ENCODE measurements at regions not wholly inside any gene's neighbourhood (a gene's known extent, or its start where the extent isn't known, plus 50 kb on each side); places are given as distances from the start of the nearest gene placed in this dataset.
A peak's percentile ranks its signal among the peaks of the same experiment; 100 is the strongest.

DNA sequence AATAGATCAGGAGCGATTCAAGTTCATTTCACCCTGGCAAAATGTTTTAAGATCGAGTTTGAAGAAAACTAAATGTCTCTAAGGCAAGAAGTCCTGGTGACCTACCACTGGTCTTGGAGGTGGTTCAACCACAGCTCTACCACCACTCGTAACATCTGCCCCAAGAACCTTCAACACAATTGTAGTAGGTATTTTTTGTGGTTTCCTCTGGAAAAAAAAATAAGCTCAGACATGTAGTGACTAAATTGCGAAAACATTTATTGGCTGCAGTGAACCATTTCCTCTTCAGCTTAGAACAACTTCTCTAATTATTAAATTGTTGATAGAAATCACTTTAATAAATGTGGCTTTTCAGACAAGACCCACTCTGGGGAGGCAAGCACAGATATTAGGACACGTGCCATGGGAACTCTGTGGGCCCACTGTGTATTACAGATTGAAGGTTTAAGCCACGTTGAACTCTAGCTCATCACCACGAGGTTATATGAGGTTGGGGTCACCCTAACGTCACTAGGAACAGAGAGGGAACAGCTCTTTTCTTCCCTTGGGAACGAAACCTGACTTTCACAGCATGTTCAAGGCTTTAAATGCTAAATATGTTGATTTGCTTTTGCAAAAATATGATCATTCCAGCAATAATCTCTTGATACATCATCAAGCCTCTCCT, 142.9 kb downstream of the HSD17B3 start:
- TF ChIP-seq POLR2AphosphoS5 (IDR thresholded peaks at IDR 0.05; ENCODE audit: low read depth, low read length) (no peak), TAF1 (IDR thresholded peaks at IDR 0.05; ENCODE audit: borderline replicate concordance, insufficient read depth, low read length) (no peak), SIN3A (IDR thresholded peaks at IDR 0.05; ENCODE audit: borderline replicate concordance, insufficient read depth, low read length) (no peak), FOXP2 (optimal IDR thresholded peaks at IDR 0.05; ENCODE audit: borderline replicate concordance, extremely low read depth, extremely low read length, insufficient read depth) (no peak)
- TF ChIP-seq, protein P1, sequence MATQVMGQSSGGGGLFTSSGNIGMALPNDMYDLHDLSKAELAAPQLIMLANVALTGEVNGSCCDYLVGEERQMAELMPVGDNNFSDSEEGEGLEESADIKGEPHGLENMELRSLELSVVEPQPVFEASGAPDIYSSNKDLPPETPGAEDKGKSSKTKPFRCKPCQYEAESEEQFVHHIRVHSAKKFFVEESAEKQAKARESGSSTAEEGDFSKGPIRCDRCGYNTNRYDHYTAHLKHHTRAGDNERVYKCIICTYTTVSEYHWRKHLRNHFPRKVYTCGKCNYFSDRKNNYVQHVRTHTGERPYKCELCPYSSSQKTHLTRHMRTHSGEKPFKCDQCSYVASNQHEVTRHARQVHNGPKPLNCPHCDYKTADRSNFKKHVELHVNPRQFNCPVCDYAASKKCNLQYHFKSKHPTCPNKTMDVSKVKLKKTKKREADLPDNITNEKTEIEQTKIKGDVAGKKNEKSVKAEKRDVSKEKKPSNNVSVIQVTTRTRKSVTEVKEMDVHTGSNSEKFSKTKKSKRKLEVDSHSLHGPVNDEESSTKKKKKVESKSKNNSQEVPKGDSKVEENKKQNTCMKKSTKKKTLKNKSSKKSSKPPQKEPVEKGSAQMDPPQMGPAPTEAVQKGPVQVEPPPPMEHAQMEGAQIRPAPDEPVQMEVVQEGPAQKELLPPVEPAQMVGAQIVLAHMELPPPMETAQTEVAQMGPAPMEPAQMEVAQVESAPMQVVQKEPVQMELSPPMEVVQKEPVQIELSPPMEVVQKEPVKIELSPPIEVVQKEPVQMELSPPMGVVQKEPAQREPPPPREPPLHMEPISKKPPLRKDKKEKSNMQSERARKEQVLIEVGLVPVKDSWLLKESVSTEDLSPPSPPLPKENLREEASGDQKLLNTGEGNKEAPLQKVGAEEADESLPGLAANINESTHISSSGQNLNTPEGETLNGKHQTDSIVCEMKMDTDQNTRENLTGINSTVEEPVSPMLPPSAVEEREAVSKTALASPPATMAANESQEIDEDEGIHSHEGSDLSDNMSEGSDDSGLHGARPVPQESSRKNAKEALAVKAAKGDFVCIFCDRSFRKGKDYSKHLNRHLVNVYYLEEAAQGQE (IDR thresholded peaks at IDR 0.05; ENCODE audit: insufficient read depth in 1 of 2, low read depth in 2 of 2, low read length in 2 of 2) = no peak

DNA sequence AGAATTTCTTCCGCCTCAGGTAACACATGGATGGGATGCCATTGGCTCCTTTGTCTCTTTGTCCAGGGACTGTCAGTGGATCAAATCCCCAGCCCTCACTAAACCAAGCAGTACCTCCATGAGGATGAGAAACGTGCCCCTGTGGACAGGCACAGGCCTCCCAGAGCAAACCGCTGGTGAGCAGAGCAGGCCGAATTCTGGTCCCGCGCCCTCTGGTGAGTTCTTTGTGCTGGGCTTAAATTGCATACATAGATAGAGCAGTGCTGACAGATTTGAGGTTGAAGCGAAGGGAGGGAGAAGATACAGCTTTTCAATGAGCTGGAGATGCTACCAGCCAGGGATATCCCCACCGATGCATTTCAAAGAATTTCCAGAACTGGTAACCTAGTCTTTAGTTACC, 143.8 kb downstream of the HSD17B3 start:
- no peak for TF ChIP-seq FOXP2 (optimal IDR thresholded peaks at IDR 0.05; ENCODE audit: borderline replicate concordance, extremely low read depth, extremely low read length, insufficient read depth)
- TF ChIP-seq, protein P1 (IDR thresholded peaks at IDR 0.05; ENCODE audit: insufficient read depth in 1 of 2, low read depth in 2 of 2, low read length in 2 of 2) = no peak

DNA sequence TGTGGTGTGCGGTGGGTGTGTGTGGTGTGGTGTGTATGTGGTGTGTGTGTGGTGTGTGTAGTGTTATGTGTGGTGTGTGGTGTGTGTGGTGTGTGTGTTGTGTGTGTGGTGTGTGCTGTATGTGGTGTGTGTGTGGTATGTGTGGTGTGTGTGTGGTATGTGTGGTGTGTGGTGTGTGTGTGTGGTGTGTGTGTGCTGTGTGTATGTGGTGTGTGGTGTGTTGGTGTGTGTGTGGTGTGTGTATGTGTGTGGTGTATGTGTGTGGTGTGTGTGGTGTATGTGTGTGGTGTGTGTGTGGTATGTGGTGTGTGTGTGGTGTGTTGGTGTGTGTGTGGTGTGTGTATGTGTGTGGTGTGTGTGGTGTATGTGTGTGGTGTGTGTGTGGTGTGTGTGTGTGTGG, 144.3 kb downstream of the HSD17B3 start:
- no peak for TF ChIP-seq POLR2AphosphoS5 (IDR thresholded peaks at IDR 0.05; ENCODE audit: low read depth, low read length)
- TF ChIP-seq TAF1 (IDR thresholded peaks at IDR 0.05; ENCODE audit: borderline replicate concordance, insufficient read depth, low read length) = no peak
- no peak for TF ChIP-seq FOXP2 (optimal IDR thresholded peaks at IDR 0.05; ENCODE audit: borderline replicate concordance, extremely low read depth, extremely low read length, insufficient read depth)
- no peak for TF ChIP-seq SIN3A (IDR thresholded peaks at IDR 0.05; ENCODE audit: borderline replicate concordance, insufficient read depth, low read length)
- TF ChIP-seq, protein P1 (IDR thresholded peaks at IDR 0.05; ENCODE audit: insufficient read depth in 1 of 2, low read depth in 2 of 2, low read length in 2 of 2) = no peak

DNA sequence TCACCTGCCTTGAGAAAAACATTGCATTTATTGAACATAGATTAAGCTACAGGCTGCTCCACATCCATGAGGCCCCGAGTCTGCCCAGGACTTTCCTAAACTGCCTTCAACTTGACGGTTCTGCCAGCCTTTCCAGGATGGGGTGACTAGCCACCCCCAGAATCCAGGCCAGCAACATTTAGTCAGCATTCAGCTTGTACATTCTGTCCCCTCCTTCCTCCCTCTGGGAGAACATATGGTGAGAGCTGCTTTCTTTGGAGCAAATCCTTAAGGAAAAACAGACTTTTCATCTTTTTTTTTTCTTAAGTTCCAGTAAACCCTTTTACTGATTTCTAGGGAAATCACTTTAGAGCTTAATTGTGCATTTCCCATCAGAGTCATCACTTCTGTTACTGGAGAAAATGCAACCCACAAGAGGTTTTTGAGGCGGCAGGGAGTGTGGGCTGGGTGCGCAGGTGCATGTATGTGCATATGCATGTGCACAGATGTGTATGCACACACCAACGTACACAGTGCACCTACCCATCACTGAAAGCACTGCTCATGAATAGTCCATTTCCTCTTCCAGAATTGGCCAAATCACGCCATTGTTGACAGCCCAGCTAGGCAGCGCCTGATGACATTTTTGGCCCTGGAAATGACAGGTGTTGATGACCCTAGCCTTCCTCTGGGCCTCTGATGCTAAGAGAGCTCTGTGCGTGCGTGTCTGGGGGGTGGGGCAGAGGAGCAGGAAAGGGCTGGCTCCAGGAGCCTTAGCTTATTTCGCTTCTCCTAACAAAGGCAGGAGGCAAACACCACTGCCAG, 145.6 kb downstream of the HSD17B3 start:
- TF ChIP-seq, protein P1 (IDR thresholded peaks at IDR 0.05; ENCODE audit: insufficient read depth in 1 of 2, low read depth in 2 of 2, low read length in 2 of 2) = no peak
- peak; percentile 47 for TF ChIP-seq FOXP2 (optimal IDR thresholded peaks at IDR 0.05; ENCODE audit: borderline replicate concordance, extremely low read depth, extremely low read length, insufficient read depth)

Measured in PFSK-1 (cell line).